HCT116 (cell line): ENCODE measurements at regions not wholly inside any gene's neighbourhood (a gene's known extent, or its start where the extent isn't known, plus 50 kb on each side); places are given as distances from the start of the nearest gene placed in this dataset.

Experiments
- ATAC-seq: fragments of 200-7000 bp; cut with Tn5 transposase; 2 replicates; pipeline ENCODE4 v1.9.1; 2020; ENCODE audit warnings: mild to moderate bottlenecking, moderate library complexity
- BruUV-seq: library from RNA; stranded (reverse); fragments of 400-500 nt; replicated peaks from 2 replicates; lab custom pipeline; 2021; lab: Mats Ljungman, UMichigan
- CTCF ChIA-PET: fragments of 300-600 bp; sonication (Branson Sonifier 250); formaldehyde crosslinking; loops from one replicate; lab custom pipeline; 2021; ENCODE audit warnings: antibody characterized with exemption; lab: Charles Lee
- POLR2A ChIA-PET: fragments of 300-600, 350-600 bp; sonication (Branson Sonifier 250); formaldehyde crosslinking; loops from one replicate; lab custom pipeline; 2021; ENCODE audit warnings: antibody characterized with exemption; lab: Charles Lee
- RAD21 ChIA-PET, 2 experiments: fragments of 300-600 bp; sonication (Branson Sonifier 250); formaldehyde crosslinking; loops; one replicate each; lab custom pipeline; 2023; ENCODE audit warnings: low total read pairs in 2 of 2; ENCODE audit not compliant: uncharacterized antibody in 2 of 2, unreplicated experiment in 2 of 2, low non-redundant PET in 1 of 2; lab: Charles Lee
- DNase-seq: peaks from one replicate; pipeline ENCODE4 v3.0.0-alpha.2; 2010; ENCODE audit warnings: low read depth, low spot score
- H2AFZ ChIP-seq: fragments of 200-600 bp; shearing (Covaris generic), sonication (generic); 2 replicates; pipeline ENCODE4 v1.6.1; 2017; ENCODE audit warnings: low read depth, mixed run types, mixed read lengths, antibody characterized with exemption, low read length; ENCODE audit not compliant: poor library complexity, severe bottlenecking
- H3K27ac ChIP-seq: 2 replicates; pipeline ENCODE4 v1.5.1; 2012; ENCODE audit warnings: low read depth, low read length
- H3K27me3 ChIP-seq: fragments of 200-600 bp; sonication (generic); 2 replicates; pipeline ENCODE4 v1.6.1; 2016; ENCODE audit warnings: mixed run types, low read length, mixed read lengths; ENCODE audit not compliant: insufficient read depth
- H3K36me3 ChIP-seq, 2 experiments: fragments of 200-500 bp in 1 of 2; fragments of 200-600 bp in 1 of 2; sonication (Bioruptor generic) in 1 of 2; sonication (generic) in 1 of 2; 2 replicates each; pipeline versions ENCODE4 v1.5.1 to v1.6.1; 2014 to 2016; ENCODE audit warnings: low read length in 2 of 2, inconsistent platforms in 1 of 2, mixed read lengths in 1 of 2, mixed run types in 1 of 2; ENCODE audit not compliant: insufficient read depth in 2 of 2, control insufficient read depth in 1 of 2
- H3K4me1 ChIP-seq, 2 experiments: fragments of 200-600 bp in 1 of 2; sonication (generic) in 1 of 2; 2 replicates each; pipeline versions ENCODE4 v1.5.1 to v1.6.1; 2012 to 2017; ENCODE audit warnings: low read length in 2 of 2, inconsistent platforms in 1 of 2, mild to moderate bottlenecking in 1 of 2, mixed read lengths in 1 of 2, mixed run types in 1 of 2, moderate library complexity in 1 of 2; ENCODE audit not compliant: insufficient read depth in 2 of 2, control insufficient read depth in 1 of 2
- H3K4me2 ChIP-seq: fragments of 200-600 bp; sonication (generic); 2 replicates; pipeline ENCODE4 v1.6.1; 2017; ENCODE audit warnings: mixed run types, low read length, mixed read lengths
- H3K4me3 ChIP-seq, 2 experiments: fragments of 200-600 bp in 1 of 2; sonication (generic) in 1 of 2; replicated peaks in 1 of 2; 2 replicates each; pipeline ENCODE4 v1.5.1; 2011 to 2016; ENCODE audit warnings: low read length in 2 of 2, control low read depth in 1 of 2, low read depth in 1 of 2, mild to moderate bottlenecking in 1 of 2, mixed read lengths in 1 of 2, mixed run types in 1 of 2
- H3K79me2 ChIP-seq: fragments of 200-600 bp; sonication (generic); 2 replicates; pipeline ENCODE4 v1.6.1; 2017; ENCODE audit warnings: mild to moderate bottlenecking, mixed run types, low read length, moderate library complexity, mixed read lengths; ENCODE audit not compliant: insufficient read depth
- H3K9ac ChIP-seq: fragments of 200-600 bp; sonication (generic); 2 replicates; pipeline ENCODE4 v1.6.1; 2016; ENCODE audit warnings: low read length, mixed read lengths
- H3K9me2 ChIP-seq: fragments of 200-600 bp; sonication (generic), shearing (Covaris generic); 2 replicates; pipeline ENCODE4 v1.6.1; 2017; ENCODE audit warnings: mixed run types, mild to moderate bottlenecking, moderate library complexity; ENCODE audit not compliant: insufficient read depth
- H3K9me3 ChIP-seq, 2 experiments: fragments of 200-500 bp in 1 of 2; fragments of 200-600 bp in 1 of 2; sonication (Bioruptor generic) in 1 of 2; sonication (generic) in 1 of 2; 2 replicates each; pipeline ENCODE4 v1.6.1; 2014 to 2017; ENCODE audit warnings: low read length in 2 of 2, mixed read lengths in 2 of 2, inconsistent platforms in 1 of 2, low read depth in 1 of 2, mild to moderate bottlenecking in 1 of 2, mixed run types in 1 of 2, moderate library complexity in 1 of 2; ENCODE audit not compliant: control insufficient read depth in 1 of 2, insufficient read depth in 1 of 2
- H4K20me1 ChIP-seq: fragments of 200-600 bp; sonication (generic), shearing (Covaris generic); 2 replicates; pipeline ENCODE4 v1.6.1; 2017; ENCODE audit warnings: mixed run types, mild to moderate bottlenecking, moderate library complexity; ENCODE audit not compliant: insufficient read depth
- CBX3 ChIP-seq: IDR thresholded peaks from 2 replicates; pipeline ENCODE4 v1.6.1; 2012; ENCODE audit warnings: low read depth
- CEBPB ChIP-seq: IDR thresholded peaks from 2 replicates; pipeline ENCODE4 v1.6.1; 2012; ENCODE audit warnings: low read depth
- EZH2 ChIP-seq: fragments of 200-600 bp; sonication (generic); IDR thresholded peaks from 2 replicates; pipeline ENCODE4 v1.6.1; 2017; ENCODE audit warnings: antibody characterized with exemption, mixed run types
- EZH2phosphoT487 ChIP-seq: fragments of 200-600 bp; IDR thresholded peaks from 2 replicates; pipeline ENCODE4 v1.6.1; 2018; ENCODE audit warnings: antibody characterized with exemption, borderline replicate concordance
- FOSL1 ChIP-seq: IDR thresholded peaks from 2 replicates; pipeline ENCODE4 v1.6.1; 2012; ENCODE audit warnings: low read depth
- JUND ChIP-seq: IDR thresholded peaks from 2 replicates; pipeline ENCODE4 v1.6.1; 2012
- POLR2A ChIP-seq: IDR thresholded peaks from 2 replicates; pipeline ENCODE4 v1.7.0; 2011; ENCODE audit warnings: borderline replicate concordance; ENCODE audit not compliant: insufficient read depth, insufficient read length; ENCODE audit errors: extremely low read depth
- POLR2AphosphoS5 ChIP-seq: IDR thresholded peaks from 2 replicates; pipeline ENCODE4 v1.6.1; 2011; ENCODE audit warnings: mild to moderate bottlenecking, low read depth, low read length, moderate library complexity
- TCF7L2 ChIP-seq: IDR thresholded peaks from 2 replicates; pipeline ENCODE4 v1.7.0; 2011; ENCODE audit warnings: borderline replicate concordance, inconsistent platforms; ENCODE audit not compliant: insufficient read depth, insufficient read length; ENCODE audit errors: extremely low read depth
- ZFX ChIP-seq: fragments of 450-650 bp; IDR thresholded peaks from 2 replicates; pipeline ENCODE4 v1.6.1; 2017
- ZNF274 ChIP-seq: fragments of 200-500 bp; sonication (Bioruptor generic); IDR thresholded peaks from 2 replicates; pipeline ENCODE4 v1.6.1; 2014; ENCODE audit warnings: mild to moderate bottlenecking, low read depth, low read length, inconsistent platforms
- intact Hi-C: fragments of 100-400 bp; cut with micrococcal nuclease; formaldehyde crosslinking; loops from 2 replicates; pipeline ENCODE4 v1.10.0; 2022
- TF ChIP-seq, protein P1 (sequence below): IDR thresholded peaks from 2 replicates; pipeline ENCODE4 v1.6.1; 2012
- TF ChIP-seq, protein P2 (sequence below): IDR thresholded peaks from 2 replicates; pipeline ENCODE4 v1.6.1; 2011; ENCODE audit warnings: mild to moderate bottlenecking, low read length, moderate library complexity; ENCODE audit not compliant: insufficient replicate concordance; ENCODE audit errors: extremely low read depth

DNA sequence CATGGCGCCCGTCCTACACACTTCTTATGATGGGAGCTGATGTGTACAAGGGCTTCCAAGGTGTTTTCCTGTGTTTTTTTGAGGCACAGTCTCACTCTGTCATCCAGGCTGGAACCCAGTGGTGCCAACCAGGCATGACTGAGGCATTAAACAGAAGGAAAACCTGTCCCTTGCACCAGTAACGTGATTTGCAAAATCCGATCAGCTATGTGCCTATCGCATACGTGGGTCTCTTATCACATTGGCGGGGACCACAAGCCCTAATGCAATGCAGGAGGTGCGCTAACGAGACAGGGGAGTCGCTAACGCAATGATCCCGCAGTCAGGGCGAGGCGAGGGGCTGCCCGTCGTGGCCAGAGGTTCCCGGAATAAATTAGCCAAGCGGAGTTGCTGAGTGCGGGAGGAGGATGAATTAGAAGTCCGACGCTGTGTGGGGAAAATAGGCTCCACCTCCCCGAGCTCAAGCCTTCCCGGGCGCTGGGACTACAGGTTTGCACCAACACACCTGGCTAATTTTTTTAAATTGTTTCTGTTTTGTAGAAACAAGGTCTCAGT is 162.7 kb downstream of the SHOX start:
- no peaks in the 10 kb centered on the region for H3K79me2 ChIP-seq
- intact Hi-C loops = no loop called here
- H3K9ac ChIP-seq = no peak overlapping the region
- H3K4me2 ChIP-seq = no peak overlapping the region
- no TSS peak for BruUV-seq
- H3K9me2 ChIP-seq = no peaks in the 10 kb centered on the region
- H3K4me3 ChIP-seq = no peak overlapping the region
- H3K36me3 ChIP-seq = no peaks in the 10 kb centered on the region
- H4K20me1 ChIP-seq = no peaks in the 10 kb centered on the region
- H2AFZ ChIP-seq = no peak overlapping the region
- no peak overlapping the region for H3K27ac ChIP-seq
- no peak for TF ChIP-seq POLR2AphosphoS5
- TF ChIP-seq, protein P1, sequence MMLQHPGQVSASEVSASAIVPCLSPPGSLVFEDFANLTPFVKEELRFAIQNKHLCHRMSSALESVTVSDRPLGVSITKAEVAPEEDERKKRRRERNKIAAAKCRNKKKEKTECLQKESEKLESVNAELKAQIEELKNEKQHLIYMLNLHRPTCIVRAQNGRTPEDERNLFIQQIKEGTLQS = no peak
- no peak for TF ChIP-seq FOSL1
- TF ChIP-seq EZH2 = no peak
- no peak for TF ChIP-seq JUND
- no peak for TF ChIP-seq POLR2A
- TF ChIP-seq EZH2phosphoT487 = no peak
- TF ChIP-seq ZFX = no peak
- TF ChIP-seq CEBPB = no peak
- POLR2A ChIA-PET = no interaction called here
- RAD21 ChIA-PET = no interaction called here
- ATAC-seq (no peak), DNase-seq (no peak)
- H3K27me3 ChIP-seq = no peaks in the 10 kb centered on the region
- no peaks in the 10 kb centered on the region for H3K4me1 ChIP-seq
- no peaks in the 10 kb centered on the region for H3K9me3 ChIP-seq
- CTCF ChIA-PET = no interaction called here

DNA sequence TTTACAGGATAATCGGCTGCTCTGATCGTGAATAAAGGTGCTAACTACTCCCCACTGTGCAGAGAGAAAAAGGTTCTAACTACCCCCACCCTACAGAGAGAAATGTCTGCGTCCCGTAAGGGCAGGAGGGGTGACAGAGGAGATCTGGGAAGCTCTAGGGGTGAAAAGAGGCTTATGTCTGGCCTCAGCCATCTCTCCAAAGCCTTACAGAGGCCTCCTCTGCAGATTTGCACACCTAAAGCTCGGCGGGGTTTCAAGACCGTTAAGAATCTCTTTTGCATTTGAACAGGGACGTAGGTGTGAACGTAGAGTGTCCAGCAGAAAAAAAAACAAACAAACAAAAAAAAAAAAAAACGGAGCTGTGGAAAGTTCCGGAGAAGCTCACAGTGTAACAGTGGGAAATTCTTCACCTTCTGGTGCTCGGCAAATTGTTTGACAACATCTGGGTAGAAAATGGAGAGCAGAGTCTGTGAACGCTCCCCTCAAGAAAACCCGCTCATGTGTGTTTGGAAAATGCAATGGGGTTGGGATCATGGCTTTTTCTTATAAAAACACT is 161.0 kb downstream of the SHOX start:
- H3K9ac ChIP-seq = no peak overlapping the region
- ChIA-PET POLR2A (no interaction called here), RAD21 (no interaction called here), CTCF (no interaction called here)
- H3K4me1 ChIP-seq = no peaks in the 10 kb centered on the region
- no peaks in the 10 kb centered on the region for H3K9me2 ChIP-seq
- no peaks in the 10 kb centered on the region for H4K20me1 ChIP-seq
- DNase-seq (no peak), ATAC-seq (no peak)
- H3K9me3 ChIP-seq = no peaks in the 10 kb centered on the region
- no peaks in the 10 kb centered on the region for H3K36me3 ChIP-seq
- no peaks in the 10 kb centered on the region for H3K79me2 ChIP-seq
- intact Hi-C loops = no loop called here
- H2AFZ ChIP-seq = no peak overlapping the region
- H3K27me3 ChIP-seq = no peaks in the 10 kb centered on the region
- TF ChIP-seq, protein P2, sequence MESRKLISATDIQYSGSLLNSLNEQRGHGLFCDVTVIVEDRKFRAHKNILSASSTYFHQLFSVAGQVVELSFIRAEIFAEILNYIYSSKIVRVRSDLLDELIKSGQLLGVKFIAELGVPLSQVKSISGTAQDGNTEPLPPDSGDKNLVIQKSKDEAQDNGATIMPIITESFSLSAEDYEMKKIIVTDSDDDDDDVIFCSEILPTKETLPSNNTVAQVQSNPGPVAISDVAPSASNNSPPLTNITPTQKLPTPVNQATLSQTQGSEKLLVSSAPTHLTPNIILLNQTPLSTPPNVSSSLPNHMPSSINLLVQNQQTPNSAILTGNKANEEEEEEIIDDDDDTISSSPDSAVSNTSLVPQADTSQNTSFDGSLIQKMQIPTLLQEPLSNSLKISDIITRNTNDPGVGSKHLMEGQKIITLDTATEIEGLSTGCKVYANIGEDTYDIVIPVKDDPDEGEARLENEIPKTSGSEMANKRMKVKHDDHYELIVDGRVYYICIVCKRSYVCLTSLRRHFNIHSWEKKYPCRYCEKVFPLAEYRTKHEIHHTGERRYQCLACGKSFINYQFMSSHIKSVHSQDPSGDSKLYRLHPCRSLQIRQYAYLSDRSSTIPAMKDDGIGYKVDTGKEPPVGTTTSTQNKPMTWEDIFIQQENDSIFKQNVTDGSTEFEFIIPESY = no peak
- TF ChIP-seq ZNF274 = no peak
- TF ChIP-seq CBX3 = no peak
- TF ChIP-seq EZH2 = no peak
- no peak for TF ChIP-seq JUND
- TF ChIP-seq TCF7L2 = no peak
- TF ChIP-seq, protein P1 = no peak
- BruUV-seq = no TSS peak
- no peak overlapping the region for H3K4me3 ChIP-seq
- H3K27ac ChIP-seq = no peak overlapping the region
- H3K4me2 ChIP-seq = no peak overlapping the region
